Heart left ventricle (tissue), 13 donors: ENCODE measurements at regions not wholly inside any gene's neighbourhood (a gene's known extent, or its start where the extent isn't known, plus 50 kb on each side); places are given as distances from the start of the nearest gene placed in this dataset.

ENCODE experiments used
- POLR2A ChIP-seq, 2 donors: fragments of 450-650 bp; IDR thresholded peaks; one replicate each; pipeline ENCODE4 v1.6.1; 2017; ENCODE audit warnings: antibody characterized with exemption in 2 of 2, mild to moderate bottlenecking in 2 of 2, moderate library complexity in 2 of 2
- TF ChIP-seq, protein P1 (sequence below), 12 donors: fragments of 200-600 bp; sonication (generic) in 4 of 12; IDR thresholded peaks; one replicate each; pipeline versions ENCODE4 v1.5.0 to v1.8.0; 2018 to 2022; ENCODE audit warnings: antibody characterized with exemption in 12 of 12, mild to moderate bottlenecking in 5 of 12
- donor health status: ischemic (EF 13 %, LVEDD 7.1; RV severe dilation, severe dysfunction).
- donor health status: DM: no; HTN: yes; CAD: no.
- donor health status: DM: no; HTN: no; CAD: no.
- donor health status: ischemic (EF 25% LVEDD 6.9; RV normal size, moderate dysfunction).
- donor health status: ischemic (EF 25% LVEDD 5.7; RV mildly dilated, moderate dysfunction).
- donor health status: ischemic (EF 35%, LVEDD 5.7; RV mildly dilated, moderate dysfunction).
- donor health status: nonischemic (EF 11% LVEDD 7.7; RV severe dilation, severe dysfunction).
- donor health status: DM: yes; HTN: yes; CAD: no.
- donor health status: PGD.
- donor health status: ischemic (EF 29% LVEDD 5.4; RV normal size, mild dysfunction).
- donor health status: nonischemic (EF 23%, LVEDD 6.1; RV moderate dilation, normal function).

DNA sequence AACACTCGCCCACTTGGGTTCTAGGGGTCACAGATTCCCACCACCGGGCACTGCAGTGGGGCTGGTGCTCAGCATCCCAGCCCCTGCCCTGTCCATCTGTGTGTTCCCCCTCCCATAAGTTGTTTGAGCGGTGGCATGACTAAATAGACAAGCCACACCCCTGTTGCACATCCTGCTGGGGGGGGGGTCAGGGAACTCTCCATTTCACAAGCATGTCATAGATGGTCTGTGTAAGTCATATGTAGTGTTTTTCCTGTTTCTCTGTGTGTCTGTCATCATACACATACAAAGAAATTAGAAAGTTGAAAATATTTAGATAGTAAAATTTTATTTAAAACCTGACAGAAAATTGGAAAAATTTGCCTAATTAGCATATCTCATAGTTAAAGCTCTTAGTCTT, 270.2 kb downstream of the IPO8 start:
- TF ChIP-seq, protein P1, sequence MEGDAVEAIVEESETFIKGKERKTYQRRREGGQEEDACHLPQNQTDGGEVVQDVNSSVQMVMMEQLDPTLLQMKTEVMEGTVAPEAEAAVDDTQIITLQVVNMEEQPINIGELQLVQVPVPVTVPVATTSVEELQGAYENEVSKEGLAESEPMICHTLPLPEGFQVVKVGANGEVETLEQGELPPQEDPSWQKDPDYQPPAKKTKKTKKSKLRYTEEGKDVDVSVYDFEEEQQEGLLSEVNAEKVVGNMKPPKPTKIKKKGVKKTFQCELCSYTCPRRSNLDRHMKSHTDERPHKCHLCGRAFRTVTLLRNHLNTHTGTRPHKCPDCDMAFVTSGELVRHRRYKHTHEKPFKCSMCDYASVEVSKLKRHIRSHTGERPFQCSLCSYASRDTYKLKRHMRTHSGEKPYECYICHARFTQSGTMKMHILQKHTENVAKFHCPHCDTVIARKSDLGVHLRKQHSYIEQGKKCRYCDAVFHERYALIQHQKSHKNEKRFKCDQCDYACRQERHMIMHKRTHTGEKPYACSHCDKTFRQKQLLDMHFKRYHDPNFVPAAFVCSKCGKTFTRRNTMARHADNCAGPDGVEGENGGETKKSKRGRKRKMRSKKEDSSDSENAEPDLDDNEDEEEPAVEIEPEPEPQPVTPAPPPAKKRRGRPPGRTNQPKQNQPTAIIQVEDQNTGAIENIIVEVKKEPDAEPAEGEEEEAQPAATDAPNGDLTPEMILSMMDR (IDR thresholded peaks at IDR 0.05), result no peak
- no peak for TF ChIP-seq POLR2A (IDR thresholded peaks at IDR 0.05)
